Thoracic aorta (tissue), 2 donors: ENCODE measurements at regions not wholly inside any gene's neighbourhood (a gene's known extent, or its start where the extent isn't known, plus 50 kb on each side); places are given as distances from the start of the nearest gene placed in this dataset.
A peak's percentile ranks its signal among the peaks of the same experiment; 100 is the strongest.

Experiments
- ATAC-seq: fragments of 150-250 bp; one replicate; pipeline ENCODE4 v1.8.0; 2017; ENCODE audit warnings: low read depth; ENCODE audit not compliant: insufficient number of reproducible peaks, low FRiP score
- DNase-seq: peaks from one replicate; pipeline ENCODE4 v3.0.0-alpha.2; 2020; ENCODE audit warnings: low spot score
- H3K27ac ChIP-seq, 2 donors: fragments of 200-600 bp; sonication (generic); 1 replicate in 1 of 2; 2 replicates in 1 of 2; pipeline ENCODE4 v1.5.1; 2016; ENCODE audit warnings: mild to moderate bottlenecking in 2 of 2, moderate library complexity in 2 of 2
- H3K27me3 ChIP-seq: fragments of 200-600 bp; sonication (generic); replicated peaks from 2 replicates; pipeline ENCODE4 v1.6.0; 2016; ENCODE audit warnings: mild to moderate bottlenecking; ENCODE audit not compliant: insufficient read depth
- H3K36me3 ChIP-seq: fragments of 200-600 bp; sonication (generic); one replicate; pipeline ENCODE4 v1.5.1; 2016
- H3K4me1 ChIP-seq, 2 donors: fragments of 200-600 bp; sonication (generic); 1 replicate in 1 of 2; 2 replicates in 1 of 2; pipeline versions ENCODE4 v1.5.1 to v1.6.0; 2016; ENCODE audit warnings: low read depth in 2 of 2, mild to moderate bottlenecking in 1 of 2; ENCODE audit not compliant: control insufficient read depth in 1 of 2
- H3K4me3 ChIP-seq: fragments of 200-600 bp; sonication (generic); 2 replicates; pipeline ENCODE4 v1.5.1; 2016; ENCODE audit warnings: mild to moderate bottlenecking
- H3K9me3 ChIP-seq: fragments of 200-600 bp; sonication (generic); 2 replicates; pipeline ENCODE4 v1.5.1; 2016
- CTCF ChIP-seq: fragments of 200-600 bp; sonication (generic); IDR thresholded peaks from one replicate; pipeline ENCODE4 v1.5.1; 2019; ENCODE audit warnings: antibody characterized with exemption

GRCh38 chr20:60117065-60117464 lies 158.8 kb downstream of the CDH26 start:
- no peak for DNase-seq
- peak overlapping the region; percentile 11 for H3K4me3 ChIP-seq
- no peak for ATAC-seq
- TF ChIP-seq CTCF: no peak
- no peak overlapping the region for H3K27ac ChIP-seq
- H3K4me1 ChIP-seq: no peaks in the 10 kb centered on the region
- no peaks in the 10 kb centered on the region for H3K36me3 ChIP-seq
- H3K9me3 ChIP-seq: no peaks in the 10 kb centered on the region
- H3K27me3 ChIP-seq: no peaks in the 10 kb centered on the region

DNA sequence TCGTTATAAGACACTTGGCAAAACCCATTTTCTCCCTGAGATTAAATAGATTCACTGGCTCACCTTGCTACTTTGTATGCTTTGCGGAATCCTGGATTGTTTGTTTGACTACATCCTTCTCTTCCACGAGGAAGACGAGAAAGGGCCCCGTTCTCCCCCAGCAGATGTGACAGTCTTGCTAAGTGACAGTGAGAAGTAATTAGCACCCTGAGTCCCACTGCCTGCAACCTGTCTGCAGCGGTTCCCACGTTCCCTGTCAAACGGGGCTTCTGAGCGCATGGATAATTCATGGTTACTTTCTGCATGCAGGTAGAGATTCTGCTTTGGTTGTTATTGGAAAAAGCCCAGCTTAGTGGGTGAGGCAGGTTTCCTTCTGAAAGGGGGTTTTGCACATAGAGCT lies 163.7 kb downstream of the CDH26 start:
- Histone ChIP-seq H3K27ac (no peak overlapping the region), H3K27me3 (no peaks in the 10 kb centered on the region), H3K9me3 (no peaks in the 10 kb centered on the region), H3K36me3 (no peaks in the 10 kb centered on the region), H3K4me3 (no peak overlapping the region), H3K4me1 (no peaks in the 10 kb centered on the region)
- no peak for TF ChIP-seq CTCF
- ATAC-seq: no peak
- no peak for DNase-seq

DNA sequence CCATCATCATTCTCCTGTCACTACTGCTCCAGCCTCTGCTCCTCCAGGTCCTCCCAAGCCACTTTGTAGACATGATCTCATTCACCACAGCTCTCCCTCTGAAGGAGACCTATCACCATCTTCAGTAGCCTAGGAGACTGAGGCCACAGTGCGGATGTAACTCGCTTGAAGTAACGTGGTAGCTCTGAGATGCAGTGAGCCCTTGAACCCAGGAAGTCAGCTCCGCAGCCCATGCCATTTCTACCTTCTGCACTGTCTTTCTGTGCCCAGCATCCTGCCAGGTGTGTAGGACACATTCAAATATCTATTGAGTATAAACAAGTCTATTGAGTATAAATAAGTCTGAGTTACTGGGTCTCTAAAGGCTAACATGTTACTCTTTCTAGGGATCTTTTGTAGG lies 164.4 kb downstream of the CDH26 start:
- no peaks in the 10 kb centered on the region for H3K36me3 ChIP-seq
- no peaks in the 10 kb centered on the region for H3K4me1 ChIP-seq
- no peaks in the 10 kb centered on the region for H3K27me3 ChIP-seq
- H3K4me3 ChIP-seq: no peak overlapping the region
- ATAC-seq (no peak), DNase-seq (no peak)
- no peak for TF ChIP-seq CTCF
- no peaks in the 10 kb centered on the region for H3K9me3 ChIP-seq
- no peak overlapping the region for H3K27ac ChIP-seq

DNA sequence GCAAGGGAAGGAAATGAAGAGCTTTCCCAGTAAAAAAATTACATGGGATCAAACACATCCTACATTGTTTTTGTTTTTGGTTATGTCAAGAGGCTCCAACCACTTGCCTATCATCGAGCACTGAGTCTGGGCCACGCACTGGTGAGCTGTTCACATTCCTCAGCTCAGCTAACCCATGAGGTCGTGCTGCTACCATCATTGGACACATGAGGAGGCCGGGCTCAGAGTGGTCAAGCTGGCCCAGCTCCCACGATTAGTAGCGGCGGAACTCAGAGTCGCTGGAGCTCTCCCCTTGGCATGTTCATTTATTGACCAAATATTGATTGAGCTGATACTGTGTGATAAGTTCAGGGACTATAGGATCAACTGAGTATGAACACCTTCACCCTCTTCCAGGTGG lies 164.9 kb downstream of the CDH26 start:
- TF ChIP-seq CTCF: no peak
- H3K9me3 ChIP-seq: no peaks in the 10 kb centered on the region
- no peaks in the 10 kb centered on the region for H3K27me3 ChIP-seq
- H3K36me3 ChIP-seq: no peaks in the 10 kb centered on the region
- no peaks in the 10 kb centered on the region for H3K4me1 ChIP-seq
- DNase-seq (no peak), ATAC-seq (no peak)
- no peak overlapping the region for H3K27ac ChIP-seq
- no peak overlapping the region for H3K4me3 ChIP-seq

DNA sequence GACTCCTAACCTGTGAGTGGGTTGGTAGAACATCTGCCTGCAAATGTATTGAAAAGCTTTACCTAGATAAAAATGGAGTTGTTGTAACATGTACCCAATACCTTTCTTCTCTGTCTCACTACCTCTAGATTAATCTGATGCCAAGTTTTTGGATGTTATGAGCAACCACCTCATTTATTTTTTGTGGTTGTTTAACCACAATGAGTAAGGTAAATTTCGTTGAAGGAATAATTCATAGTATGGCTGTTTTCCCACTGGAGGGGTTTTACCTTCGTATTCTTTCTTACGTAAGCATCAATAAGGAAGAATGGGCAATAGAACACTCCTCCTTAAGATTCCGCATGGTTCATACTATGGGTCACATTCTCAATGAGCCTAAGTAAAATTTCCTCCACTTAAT lies 165.4 kb downstream of the CDH26 start:
- Histone ChIP-seq H3K9me3 (no peaks in the 10 kb centered on the region), H3K4me1 (no peaks in the 10 kb centered on the region), H3K27me3 (no peaks in the 10 kb centered on the region), H3K27ac (no peak overlapping the region), H3K36me3 (no peaks in the 10 kb centered on the region), H3K4me3 (no peak overlapping the region)
- no peak for TF ChIP-seq CTCF
- ATAC-seq (no peak), DNase-seq (no peak)
